Endodermal cell (in vitro differentiated cells): ENCODE measurements at regions not wholly inside any gene's neighbourhood (a gene's known extent, or its start where the extent isn't known, plus 50 kb on each side); places are given as distances from the start of the nearest gene placed in this dataset.

Source experiments
- DNase-seq: peaks from one replicate; pipeline ENCODE4 v3.0.0-alpha.2; 2017
- H3K27ac ChIP-seq: 2 replicates; pipeline ENCODE4 v1.5.1; 2013; ENCODE audit warnings: mild to moderate bottlenecking, low read depth, low read length, moderate library complexity
- H3K27me3 ChIP-seq: 2 replicates; pipeline ENCODE4 v1.6.1; 2013; ENCODE audit warnings: mild to moderate bottlenecking, low read length, moderate library complexity; ENCODE audit not compliant: insufficient read depth, control insufficient read depth, poor library complexity, severe bottlenecking
- H3K36me3 ChIP-seq: 2 replicates; pipeline ENCODE4 v1.7.0; 2013; ENCODE audit warnings: mild to moderate bottlenecking, low read length, moderate library complexity; ENCODE audit not compliant: control insufficient read depth, insufficient read depth
- H3K4me1 ChIP-seq: one replicate; pipeline ENCODE4 v1.7.0; 2013; ENCODE audit warnings: low read length; ENCODE audit not compliant: control insufficient read depth, insufficient read depth
- H3K4me3 ChIP-seq: 2 replicates; pipeline ENCODE4 v1.5.1; 2013; ENCODE audit warnings: mild to moderate bottlenecking, low read length, moderate library complexity
- H3K9ac ChIP-seq: 2 replicates; pipeline ENCODE4 v1.6.1; 2013; ENCODE audit warnings: mild to moderate bottlenecking, low read length, moderate library complexity; ENCODE audit not compliant: poor library complexity, severe bottlenecking; ENCODE audit errors: extremely low read depth
- H3K9me3 ChIP-seq: 2 replicates; pipeline ENCODE4 v1.6.1; 2013; ENCODE audit warnings: mild to moderate bottlenecking, low read length, moderate library complexity; ENCODE audit not compliant: control insufficient read depth
- H3K27ac Mint-ChIP-seq: 2 replicates; pipeline ENCODE4 v1.8.0; 2020; ENCODE audit warnings: mixed read lengths
- H3K27me3 Mint-ChIP-seq: 2 replicates; pipeline ENCODE4 v1.8.0; 2021; ENCODE audit warnings: mild to moderate bottlenecking, mixed read lengths; ENCODE audit not compliant: insufficient read depth
- H3K36me3 Mint-ChIP-seq: 2 replicates; pipeline ENCODE4 v1.8.0; 2020; ENCODE audit warnings: low read depth, mixed read lengths
- H3K4me1 Mint-ChIP-seq: 2 replicates; pipeline ENCODE4 v1.8.0; 2020; ENCODE audit warnings: mixed read lengths
- H3K4me3 Mint-ChIP-seq: 2 replicates; pipeline ENCODE4 v1.8.0; 2020; ENCODE audit warnings: mild to moderate bottlenecking, moderate library complexity, mixed read lengths
- H3K9me3 Mint-ChIP-seq: 2 replicates; pipeline ENCODE4 v1.8.0; 2020; ENCODE audit warnings: mild to moderate bottlenecking, mixed read lengths
- CTCF ChIP-seq: fragments of 200-600 bp; sonication (generic); conservative IDR thresholded peaks from 2 replicates; pipeline ENCODE4 v1.5.0; 2021; ENCODE audit warnings: antibody characterized with exemption, mild to moderate bottlenecking
- WGBS, 2 experiments: methylation state at CpG; one replicate each; pipeline versions ENCODE4 v1.1.5 to v1.1.7; 2013; ENCODE audit warnings: missing lambda C conversion rate in 2 of 2, mixed read lengths in 1 of 2; ENCODE audit not compliant: insufficient coverage in 1 of 2, insufficient read length in 1 of 2; 5-methylcytosine and 5-hydroxymethylcytosine counted together

- Mint-ChIP-seq H3K36me3 (no peaks in the 10 kb centered on the region), H3K9me3 (no peaks in the 10 kb centered on the region), H3K4me1 (no peaks in the 10 kb centered on the region), H3K4me3 (no peak overlapping the region), H3K27me3 (no peaks in the 10 kb centered on the region), H3K27ac (no peak overlapping the region)
- 95% methylated on average over 2 of the region's 2 CpGs; no CpG with 5 or more reads in 1 of the 2 experiments for WGBS, 2 experiments
- H3K27ac ChIP-seq = no peak overlapping the region
- H3K27me3 ChIP-seq = no peaks in the 10 kb centered on the region
- no peak for DNase-seq
- H3K4me1 ChIP-seq = no peaks in the 10 kb centered on the region
- no peak overlapping the region for H3K9ac ChIP-seq
- no peaks in the 10 kb centered on the region for H3K9me3 ChIP-seq
- no peak for TF ChIP-seq CTCF
- no peak overlapping the region for H3K4me3 ChIP-seq
- H3K36me3 ChIP-seq = no peaks in the 10 kb centered on the region
Measured at GRCh38 chr2:193891023-193891422, 1696.3 kb upstream of the TMEFF2 start.

GRCh38 chr2:193885419-193885818 lies 1690.7 kb upstream of the TMEFF2 start:
- no peaks in the 10 kb centered on the region for H3K4me1 Mint-ChIP-seq
- Histone ChIP-seq H3K27me3 (no peaks in the 10 kb centered on the region), H3K4me3 (no peak overlapping the region), H3K9ac (no peak overlapping the region), H3K27ac (no peak overlapping the region), H3K9me3 (no peaks in the 10 kb centered on the region), H3K36me3 (no peaks in the 10 kb centered on the region), H3K4me1 (no peaks in the 10 kb centered on the region)
- WGBS, 2 experiments = 100% methylated on average over 1 of the region's 1 CpG
- no peak for TF ChIP-seq CTCF
- no peaks in the 10 kb centered on the region for H3K36me3 Mint-ChIP-seq
- no peak for DNase-seq
- H3K4me3 Mint-ChIP-seq = no peak overlapping the region
- peaks cover 4% of the 10 kb centered on the region for H3K9me3 Mint-ChIP-seq
- no peaks in the 10 kb centered on the region for H3K27me3 Mint-ChIP-seq
- H3K27ac Mint-ChIP-seq = no peak overlapping the region

- Histone ChIP-seq H3K9ac (no peak overlapping the region), H3K4me3 (no peak overlapping the region), H3K27me3 (no peaks in the 10 kb centered on the region), H3K4me1 (no peaks in the 10 kb centered on the region), H3K36me3 (no peaks in the 10 kb centered on the region), H3K27ac (no peak overlapping the region), H3K9me3 (no peaks in the 10 kb centered on the region)
- H3K9me3 Mint-ChIP-seq = peaks cover 7% of the 10 kb centered on the region
- H3K4me3 Mint-ChIP-seq = no peak overlapping the region
- H3K27me3 Mint-ChIP-seq = no peaks in the 10 kb centered on the region
- H3K4me1 Mint-ChIP-seq = no peaks in the 10 kb centered on the region
- no peak overlapping the region for H3K27ac Mint-ChIP-seq
- DNase-seq = no peak
- no peak for TF ChIP-seq CTCF
- H3K36me3 Mint-ChIP-seq = no peaks in the 10 kb centered on the region
Measured at GRCh38 chr2:193883820-193884219, 1689.1 kb upstream of the TMEFF2 start.
